ELF-1 (cell line): ENCODE measurements at regions not wholly inside any gene's neighbourhood (a gene's known extent, or its start where the extent isn't known, plus 50 kb on each side); places are given as distances from the start of the nearest gene placed in this dataset.
"Not testable (repeated sequence)": the region's sequence is repeated elsewhere in the genome, so short reads cannot be mapped to it uniquely, and the experiment has no call there.

Source experiments
- DNase-seq: peaks from one replicate; pipeline ENCODE4 v3.0.0-alpha.2; 2016; ENCODE audit warnings: low read depth, low spot score

- DNase-seq, result no peak
Observed at GRCh38 chr4:17012451-17012850, 114.0 kb upstream of the LDB2 start.

- no peak for DNase-seq
Observed at GRCh38 chr4:17010426-17011087, 112.1 kb upstream of the LDB2 start.

DNA sequence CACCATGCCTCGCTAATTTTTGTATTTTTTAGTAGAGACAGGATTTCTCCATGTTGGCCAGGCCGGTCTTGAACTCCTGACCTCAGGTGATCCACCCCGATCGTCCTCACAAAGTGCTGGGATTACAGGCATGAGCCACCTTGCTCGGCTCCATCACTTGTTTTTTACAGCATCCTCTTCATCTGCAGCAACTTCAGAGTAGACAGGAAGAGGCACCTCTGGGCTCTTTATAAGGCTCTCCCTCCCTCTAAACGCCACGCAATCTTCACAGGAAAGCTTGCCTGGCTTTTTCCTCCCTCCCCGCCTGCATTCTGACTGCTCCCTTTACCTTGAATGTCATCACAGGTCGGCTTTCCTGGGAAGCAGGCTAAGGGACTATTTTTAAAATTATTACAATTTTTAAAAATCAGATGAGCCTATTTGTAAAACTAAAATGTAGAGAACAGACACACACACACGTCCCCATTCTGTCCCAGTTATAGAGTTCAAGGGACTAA lies 111.5 kb upstream of the LDB2 start:
- no peak for DNase-seq

- DNase-seq, result no peak
Observed at GRCh38 chr4:17008834-17009345, 110.4 kb upstream of the LDB2 start.

DNA sequence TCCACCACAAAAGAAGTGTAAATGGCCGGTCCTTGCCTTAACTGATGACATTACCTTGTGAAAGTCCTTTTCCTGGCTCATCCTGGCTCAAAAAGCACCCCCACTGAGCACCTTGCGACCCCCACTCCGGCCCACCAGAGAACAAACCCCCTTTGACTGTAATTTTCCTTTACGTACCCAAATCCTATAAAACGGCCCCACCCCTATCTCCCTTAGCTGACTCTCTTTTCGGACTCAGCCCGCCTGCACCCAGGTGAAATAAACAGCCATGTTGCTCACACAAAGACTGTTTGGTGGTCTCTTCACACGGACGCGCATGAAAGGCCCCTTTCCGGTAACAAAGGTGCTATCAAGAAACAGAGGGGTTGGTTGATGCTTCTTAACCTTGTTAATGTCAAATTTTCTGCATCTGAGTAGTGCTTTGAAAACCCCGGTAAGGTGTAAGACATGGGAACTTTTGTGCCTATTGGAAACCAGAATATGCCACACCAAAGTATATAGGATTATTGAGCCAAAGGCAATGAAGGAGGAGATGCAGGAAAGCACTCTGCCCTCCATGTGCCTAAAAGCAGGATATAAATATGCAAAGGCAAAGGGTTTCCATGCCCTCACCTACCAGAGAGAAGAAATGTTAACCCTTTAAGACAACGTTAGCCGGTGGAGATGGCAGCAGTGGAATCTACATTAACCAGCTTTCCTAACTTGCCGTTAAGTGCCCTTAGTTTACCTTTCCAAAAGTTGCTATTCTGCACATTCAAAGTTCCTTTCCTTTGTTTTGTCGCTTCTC lies 105.4 kb upstream of the LDB2 start:
- not testable (repeated sequence) for DNase-seq

DNA sequence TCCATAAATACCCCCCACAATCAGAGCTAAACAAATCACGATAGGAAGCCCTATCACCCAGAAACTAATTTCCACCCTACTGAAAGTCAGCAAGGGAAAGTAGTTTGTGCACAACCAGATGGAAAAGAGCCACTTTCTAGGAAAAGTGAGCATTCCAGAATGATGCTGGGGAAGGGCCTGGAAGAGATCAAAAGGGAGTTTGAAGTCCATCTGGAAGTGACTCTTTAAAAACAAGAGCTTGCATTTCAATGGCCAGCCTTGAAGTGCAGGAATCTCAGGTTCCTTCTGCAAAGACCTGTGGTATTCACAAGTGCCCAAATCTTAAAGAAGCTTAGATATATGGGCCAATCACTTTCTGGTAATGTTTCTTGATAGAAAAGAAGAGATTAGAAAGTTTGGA lies 97.0 kb upstream of the LDB2 start:
- peak; percentile 80 for DNase-seq

GRCh38 chr4:16993956-16994840 lies 95.8 kb upstream of the LDB2 start:
- DNase-seq, result peak; percentile 76

DNA sequence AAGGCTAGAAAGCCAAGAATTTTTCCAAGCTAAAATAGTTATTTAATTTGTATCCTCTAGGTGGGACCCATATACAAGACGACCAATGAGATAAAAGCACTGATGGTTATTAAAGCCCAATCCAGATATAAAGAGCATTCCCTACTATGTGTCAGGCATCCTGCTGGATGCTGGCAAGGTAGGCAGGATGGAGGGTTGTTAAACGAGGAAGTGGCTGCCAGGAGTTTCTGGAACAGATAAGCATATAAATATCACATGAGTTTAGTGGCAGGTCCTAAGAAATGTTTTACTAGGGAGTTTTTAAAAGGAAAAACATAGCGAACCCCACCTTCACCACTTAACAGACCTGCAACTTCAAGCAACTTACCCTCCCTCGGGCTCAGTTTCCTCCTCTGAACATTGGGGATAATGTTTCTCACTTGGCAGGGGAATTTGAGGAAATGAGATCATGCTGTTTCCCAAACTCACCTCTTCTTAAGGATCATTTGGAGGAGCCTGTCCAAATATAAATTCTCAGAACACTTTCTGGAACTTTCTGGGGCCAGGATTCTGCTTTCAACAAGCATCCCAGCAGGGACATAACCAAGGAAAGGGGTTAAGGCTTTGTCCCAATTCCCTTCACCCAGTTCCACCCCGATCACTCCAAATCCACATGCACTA lies 94.3 kb upstream of the LDB2 start:
- DNase-seq, result no peak

- peak; percentile 56 for DNase-seq
Observed at GRCh38 chr4:16991450-16991849, 93.0 kb upstream of the LDB2 start.

- no peak for DNase-seq
Observed at GRCh38 chr4:16989371-16989770, 90.9 kb upstream of the LDB2 start.

DNA sequence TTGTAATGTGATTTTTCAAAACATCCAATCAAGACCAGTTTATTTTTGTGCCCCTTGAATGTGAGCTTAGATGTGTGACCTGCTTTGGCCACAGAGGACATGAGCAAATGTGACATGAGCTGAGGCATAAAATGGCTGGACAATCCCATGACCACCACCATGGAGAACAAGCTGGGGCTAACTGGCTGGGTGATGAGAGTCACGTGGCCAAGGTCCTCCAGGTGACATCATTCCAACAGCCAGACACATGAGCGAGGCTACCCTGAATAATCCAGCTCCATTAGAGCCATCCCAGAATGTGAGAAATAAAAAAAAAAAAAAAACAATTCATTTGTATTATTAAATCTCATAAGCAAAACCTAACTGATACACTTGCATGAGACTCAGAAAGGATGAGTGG lies 90.4 kb upstream of the LDB2 start:
- DNase-seq, result no peak

DNA sequence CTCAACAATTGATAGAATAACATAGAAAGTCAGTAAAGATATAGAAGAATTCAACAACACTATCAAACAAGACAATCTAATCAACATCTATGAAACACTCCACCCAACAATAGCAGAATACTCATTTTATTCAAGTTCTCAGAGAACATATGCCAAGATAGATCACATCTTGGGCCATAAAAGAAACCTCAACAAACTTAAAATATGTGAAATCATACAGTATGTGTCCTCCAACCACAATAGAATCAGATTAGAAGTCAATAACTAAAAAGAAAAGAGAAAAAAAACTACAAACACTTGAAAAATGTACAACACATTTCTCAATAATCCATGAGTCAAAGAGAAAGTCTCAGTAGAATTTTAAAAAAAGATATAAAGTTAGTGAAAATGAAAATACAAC lies 78.6 kb upstream of the LDB2 start:
- DNase-seq, result no peak

DNA sequence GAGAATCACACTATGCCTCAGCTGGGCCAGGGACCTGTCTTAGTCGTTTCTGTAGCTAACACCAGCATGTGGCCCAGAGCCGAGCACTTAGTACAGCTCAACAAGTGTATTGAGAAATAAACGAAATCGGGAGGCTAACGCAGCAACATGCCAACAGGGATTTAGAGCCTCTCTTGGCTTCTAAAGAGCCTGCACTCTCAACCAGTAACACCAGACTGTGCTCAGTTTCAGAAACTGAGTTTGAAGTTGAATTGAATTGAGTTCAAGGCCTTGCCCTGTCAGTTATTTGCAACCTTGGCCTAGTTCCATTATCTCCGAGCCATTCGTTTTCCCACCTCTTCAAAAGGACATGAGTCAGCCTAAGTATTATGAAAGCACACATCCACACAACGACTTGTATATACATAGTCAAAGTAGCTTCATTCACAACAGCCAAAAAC lies 71.3 kb upstream of the LDB2 start:
- no peak for DNase-seq

DNA sequence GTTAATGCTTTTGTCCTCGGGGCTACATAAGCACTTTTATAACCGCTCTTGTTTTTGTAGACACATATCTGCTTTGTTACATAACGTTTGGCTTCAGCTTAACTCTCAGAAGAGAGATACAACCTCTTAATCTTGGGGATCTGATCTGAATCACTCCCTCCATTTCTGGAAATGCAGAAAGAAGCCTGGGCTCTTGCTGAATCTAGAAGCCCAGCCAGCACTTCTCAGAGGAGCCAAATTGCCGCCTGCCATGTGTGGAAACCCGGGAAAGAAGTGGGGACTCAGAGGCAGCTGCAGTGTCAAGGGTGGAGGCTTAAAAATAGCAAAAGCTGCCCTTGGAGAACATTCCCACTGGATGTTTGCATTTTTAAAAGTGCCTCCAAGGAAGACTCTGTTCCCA lies 69.3 kb upstream of the LDB2 start:
- peak; percentile 39 for DNase-seq

DNA sequence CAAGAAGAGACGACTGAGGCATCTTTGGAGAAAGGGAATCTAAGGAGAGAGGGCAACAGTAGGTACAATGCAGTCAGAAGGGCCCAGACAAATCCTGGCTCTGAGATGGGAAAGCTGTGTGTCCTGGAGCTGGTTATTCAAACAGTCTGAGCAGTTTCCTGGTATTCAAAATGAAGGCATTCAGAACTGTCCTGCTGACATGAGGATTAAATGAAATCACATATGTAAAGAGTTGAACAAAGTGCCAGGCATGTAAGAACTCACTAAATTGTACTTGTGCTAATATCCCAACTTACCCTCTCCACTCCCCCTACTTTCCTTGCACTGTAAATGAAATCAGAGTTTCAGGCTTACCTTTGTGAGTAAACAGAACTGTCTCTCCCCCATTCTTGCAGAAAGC lies 60.9 kb upstream of the LDB2 start:
- no peak for DNase-seq

- DNase-seq, result no peak
Observed at GRCh38 chr4:16952896-16953630, 54.6 kb upstream of the LDB2 start.

DNA sequence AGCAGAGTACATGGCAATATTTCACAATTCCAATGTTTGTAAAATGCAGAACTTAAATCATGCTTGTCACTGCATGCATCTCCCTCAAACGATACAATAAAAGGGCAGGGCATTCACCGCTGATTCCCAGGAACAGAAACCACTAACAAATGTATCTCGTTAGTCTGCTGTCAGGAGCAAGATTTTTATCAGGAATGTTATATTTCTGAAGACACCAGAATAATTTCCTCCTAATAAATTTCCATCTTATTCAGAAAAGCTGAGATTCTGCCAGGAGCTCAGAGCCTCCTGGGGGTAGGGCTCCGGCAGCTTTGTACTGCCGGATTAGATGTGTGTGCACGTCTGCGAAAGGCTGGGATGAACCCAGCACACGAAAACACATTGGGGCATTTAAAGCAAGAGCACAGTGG lies 54.0 kb upstream of the LDB2 start:
- no peak for DNase-seq
